ENCODE measurements at regions not wholly inside any gene's neighbourhood (a gene's known extent, or its start where the extent isn't known, plus 50 kb on each side); places are given as distances from the start of the nearest gene placed in this dataset.

GRCh38 chr20:56839786-56840185 lies 210.7 kb downstream of the TFAP2C start:
- H3K4me2 ChIP-seq (ENCODE audit: low read length): no peak overlapping the region
- DNase-seq (no peak), ATAC-seq (no peak)
- no peaks in the 10 kb centered on the region for H3K79me2 ChIP-seq (ENCODE audit: low read length)
- no peak overlapping the region for H3K9ac ChIP-seq (ENCODE audit: low read length)
- H3K27me3 ChIP-seq (ENCODE audit: low read length): peaks cover 22% of the 10 kb centered on the region
- ChIA-PET POLR2A (ENCODE audit: unreplicated experiment) (no interaction called here), CTCF (no interaction called here)
- H4K20me1 ChIP-seq (ENCODE audit: low read length): no peaks in the 10 kb centered on the region
- no peaks in the 10 kb centered on the region for H3K4me1 ChIP-seq (ENCODE audit: insufficient read depth, low read length)
- TF ChIP-seq EZH2phosphoT487 (IDR thresholded peaks at IDR 0.05; ENCODE audit: borderline replicate concordance, low read length) (no peak), EZH2 (IDR thresholded peaks at IDR 0.05; ENCODE audit: low read length, unreplicated experiment) (no peak), CTCF (conservative IDR thresholded peaks at IDR 0.05; ENCODE audit: low read depth, low read length) (no peak)
- no peak overlapping the region for H3K27ac ChIP-seq (ENCODE audit: low read length)
- H3K9me3 ChIP-seq (ENCODE audit: low read length): no peaks in the 10 kb centered on the region
- BruUV-seq (replicated peaks): no TSS peak
- intact Hi-C loops (cut with micrococcal nuclease): no loop called here
- no peaks in the 10 kb centered on the region for H3K36me3 ChIP-seq (ENCODE audit: low read depth, low read length)
- H3K9me2 ChIP-seq (replicated peaks; ENCODE audit: low read length): no peaks in the 10 kb centered on the region
- H3K4me3 ChIP-seq (ENCODE audit: low read length): no peak overlapping the region
- no peaks in the 10 kb centered on the region for H3F3A ChIP-seq (ENCODE audit: low read length, unreplicated experiment)
- no peak overlapping the region for H2AFZ ChIP-seq (ENCODE audit: low read length)

- H3K36me3 ChIP-seq (ENCODE audit: low read depth, low read length): no peaks in the 10 kb centered on the region
- H3K27me3 ChIP-seq (ENCODE audit: low read length): peaks cover 22% of the 10 kb centered on the region
- H3K9ac ChIP-seq (ENCODE audit: low read length): no peak overlapping the region
- no peaks in the 10 kb centered on the region for H3K9me3 ChIP-seq (ENCODE audit: low read length)
- H4K20me1 ChIP-seq (ENCODE audit: low read length): no peaks in the 10 kb centered on the region
- no peak overlapping the region for H2AFZ ChIP-seq (ENCODE audit: low read length)
- no peak overlapping the region for H3K4me3 ChIP-seq (ENCODE audit: low read length)
- ATAC-seq: no peak
- ChIA-PET POLR2A (ENCODE audit: unreplicated experiment) (no interaction called here), CTCF (no interaction called here)
- no peaks in the 10 kb centered on the region for H3K9me2 ChIP-seq (replicated peaks; ENCODE audit: low read length)
- no peak for DNase-seq
- H3K27ac ChIP-seq (ENCODE audit: low read length): no peak overlapping the region
- TF ChIP-seq EZH2phosphoT487 (IDR thresholded peaks at IDR 0.05; ENCODE audit: borderline replicate concordance, low read length): no peak
- TF ChIP-seq CTCF (conservative IDR thresholded peaks at IDR 0.05; ENCODE audit: low read depth, low read length): no peak
- TF ChIP-seq EZH2 (IDR thresholded peaks at IDR 0.05; ENCODE audit: low read length, unreplicated experiment): no peak
- H3K79me2 ChIP-seq (ENCODE audit: low read length): no peaks in the 10 kb centered on the region
- H3K4me2 ChIP-seq (ENCODE audit: low read length): no peak overlapping the region
- no peaks in the 10 kb centered on the region for H3K4me1 ChIP-seq (ENCODE audit: insufficient read depth, low read length)
- BruUV-seq (replicated peaks): no TSS peak
- no peaks in the 10 kb centered on the region for H3F3A ChIP-seq (ENCODE audit: low read length, unreplicated experiment)
- intact Hi-C loops (cut with micrococcal nuclease): no loop called here
These were observed 211.7 kb downstream of the TFAP2C start for GRCh38 chr20:56840716-56841261.

GRCh38 chr20:56841346-56841908 lies 212.3 kb downstream of the TFAP2C start:
- intact Hi-C loops (cut with micrococcal nuclease): no loop called here
- no peak for DNase-seq
- ATAC-seq: no peak
- no peak for TF ChIP-seq EZH2phosphoT487 (IDR thresholded peaks at IDR 0.05; ENCODE audit: borderline replicate concordance, low read length)
- no peak for TF ChIP-seq EZH2 (IDR thresholded peaks at IDR 0.05; ENCODE audit: low read length, unreplicated experiment)
- no peak for TF ChIP-seq CTCF (conservative IDR thresholded peaks at IDR 0.05; ENCODE audit: low read depth, low read length)
- POLR2A ChIA-PET (ENCODE audit: unreplicated experiment): no interaction called here
- H3K27me3 ChIP-seq (ENCODE audit: low read length): peaks cover 17% of the 10 kb centered on the region
- no peaks in the 10 kb centered on the region for H3K9me3 ChIP-seq (ENCODE audit: low read length)
- no peak overlapping the region for H3K4me3 ChIP-seq (ENCODE audit: low read length)
- H3F3A ChIP-seq (ENCODE audit: low read length, unreplicated experiment): no peaks in the 10 kb centered on the region
- CTCF ChIA-PET: no interaction called here
- H3K27ac ChIP-seq (ENCODE audit: low read length): no peak overlapping the region
- H3K4me2 ChIP-seq (ENCODE audit: low read length): no peak overlapping the region
- no peaks in the 10 kb centered on the region for H3K79me2 ChIP-seq (ENCODE audit: low read length)
- H3K9me2 ChIP-seq (replicated peaks; ENCODE audit: low read length): no peaks in the 10 kb centered on the region
- no TSS peak for BruUV-seq (replicated peaks)
- H2AFZ ChIP-seq (ENCODE audit: low read length): no peak overlapping the region
- H3K4me1 ChIP-seq (ENCODE audit: insufficient read depth, low read length): no peaks in the 10 kb centered on the region
- no peaks in the 10 kb centered on the region for H3K36me3 ChIP-seq (ENCODE audit: low read depth, low read length)
- H3K9ac ChIP-seq (ENCODE audit: low read length): no peak overlapping the region
- H4K20me1 ChIP-seq (ENCODE audit: low read length): no peaks in the 10 kb centered on the region

All from PC-3 (cell line).